Activated B cell treated with CpG ODN at 0.5 μM for 24 hours (primary cell): ENCODE measurements at regions not wholly inside any gene's neighbourhood (a gene's known extent, or its start where the extent isn't known, plus 50 kb on each side); places are given as distances from the start of the nearest gene placed in this dataset.

Experiments used
- ATAC-seq: fragments of 200-7000 bp; cut with Tn5 transposase; one replicate; pipeline ENCODE4 v1.10.0; 2021; ENCODE audit warnings: low read depth, mild to moderate bottlenecking, moderate library complexity
- CTCF ChIA-PET: fragments of 350-600 bp; sonication (Branson Sonifier 250); formaldehyde crosslinking; loops from one replicate; lab custom pipeline; 2021; ENCODE audit warnings: antibody characterized with exemption; lab: Charles Lee
- POLR2A ChIA-PET: fragments of 350-600 bp; sonication (Branson Sonifier 250); formaldehyde crosslinking; loops from one replicate; lab custom pipeline; 2021; ENCODE audit warnings: antibody characterized with exemption; lab: Charles Lee
- DNase-seq: peaks from one replicate; pipeline ENCODE4 v3.0.0; 2022
- H3K27ac Mint-ChIP-seq: one replicate; pipeline ENCODE4 v1.8.0; 2020; ENCODE audit warnings: mixed read lengths
- H3K27me3 Mint-ChIP-seq: one replicate; pipeline ENCODE4 v1.8.0; 2021; ENCODE audit warnings: mixed read lengths
- H3K36me3 Mint-ChIP-seq: one replicate; pipeline ENCODE4 v1.8.0; 2021; ENCODE audit warnings: low read depth, mixed read lengths
- H3K4me1 Mint-ChIP-seq: one replicate; pipeline ENCODE4 v1.8.0; 2021; ENCODE audit warnings: mixed read lengths
- H3K4me3 Mint-ChIP-seq: one replicate; pipeline ENCODE4 v1.8.0; 2020; ENCODE audit warnings: mild to moderate bottlenecking, mixed read lengths
- H3K9me3 Mint-ChIP-seq: one replicate; pipeline ENCODE4 v1.8.0; 2020; ENCODE audit warnings: mixed read lengths
- CTCF ChIP-seq: fragments of 200-600 bp; IDR thresholded peaks from one replicate; pipeline ENCODE4 v1.8.0; 2022; ENCODE audit warnings: antibody characterized with exemption, mild to moderate bottlenecking
- intact Hi-C: fragments of 100-400 bp; cut with micrococcal nuclease; formaldehyde crosslinking; loops from one replicate; pipeline ENCODE4 v1.15.1; 2024

- no peak overlapping the region for H3K27ac Mint-ChIP-seq
- no peak overlapping the region for H3K4me3 Mint-ChIP-seq
- TF ChIP-seq CTCF, result no peak
- ChIA-PET POLR2A (no interaction called here), CTCF (no interaction called here)
- H3K36me3 Mint-ChIP-seq, result no peaks in the 10 kb centered on the region
- intact Hi-C loops, result no loop called here
- H3K4me1 Mint-ChIP-seq, result peaks cover 4% of the 10 kb centered on the region
- ATAC-seq (no peak), DNase-seq (no peak)
- peaks cover 2% of the 10 kb centered on the region for H3K27me3 Mint-ChIP-seq
- H3K9me3 Mint-ChIP-seq, result no peaks in the 10 kb centered on the region
These were observed 103.3 kb upstream of the RBBP8 start for GRCh38 chr18:22829781-22830180.

GRCh38 chr18:22830511-22830910 is 102.6 kb upstream of the RBBP8 start:
- H3K36me3 Mint-ChIP-seq, result no peaks in the 10 kb centered on the region
- H3K9me3 Mint-ChIP-seq, result no peaks in the 10 kb centered on the region
- peaks cover 4% of the 10 kb centered on the region for H3K4me1 Mint-ChIP-seq
- H3K27me3 Mint-ChIP-seq, result peaks cover 2% of the 10 kb centered on the region
- intact Hi-C loops, result no loop called here
- POLR2A ChIA-PET, result no interaction called here
- CTCF ChIA-PET, result no interaction called here
- ATAC-seq, result no peak
- no peak for DNase-seq
- no peak overlapping the region for H3K4me3 Mint-ChIP-seq
- no peak overlapping the region for H3K27ac Mint-ChIP-seq
- no peak for TF ChIP-seq CTCF

GRCh38 chr18:22831441-22831904 is 101.7 kb upstream of the RBBP8 start:
- no peaks in the 10 kb centered on the region for H3K9me3 Mint-ChIP-seq
- intact Hi-C loops, result no loop called here
- H3K27me3 Mint-ChIP-seq, result peaks cover 2% of the 10 kb centered on the region

GRCh38 chr18:22836932-22837331 is 96.2 kb upstream of the RBBP8 start:
- Mint-ChIP-seq H3K36me3 (no peaks in the 10 kb centered on the region), H3K4me3 (no peak overlapping the region), H3K27ac (no peak overlapping the region), H3K27me3 (no peaks in the 10 kb centered on the region), H3K4me1 (peaks cover 3% of the 10 kb centered on the region), H3K9me3 (no peaks in the 10 kb centered on the region)
- ATAC-seq, result no peak
- intact Hi-C loops, result no loop called here
- POLR2A ChIA-PET, result no interaction called here
- no peak for DNase-seq
- CTCF ChIA-PET, result no interaction called here
- TF ChIP-seq CTCF, result no peak

More at GRCh38 chr18:22831441-22831904, 101.7 kb upstream of the RBBP8 start:
- ATAC-seq, result peak; percentile 14
- Mint-ChIP-seq H3K27ac (no peak overlapping the region), H3K36me3 (no peaks in the 10 kb centered on the region), H3K4me1 (peaks cover 4% of the 10 kb centered on the region), H3K4me3 (no peak overlapping the region)
- ChIA-PET POLR2A (no interaction called here), CTCF (interaction anchor here (0.6 kb wide), 1 partner anchor 99 kb away, joined by 3 read pairs; no protein-coding TSS in a partner anchor)
- DNase-seq, result no peak
- TF ChIP-seq CTCF, result no peak

GRCh38 chr18:22838221-22838620 is 94.9 kb upstream of the RBBP8 start:
- ATAC-seq (no peak), DNase-seq (no peak)
- intact Hi-C loops, result no loop called here
- TF ChIP-seq CTCF, result no peak
- H3K4me3 Mint-ChIP-seq, result no peak overlapping the region
- ChIA-PET CTCF (interaction anchor here (0.6 kb wide), 1 partner anchor 145 kb away, joined by 3 read pairs; no protein-coding TSS in a partner anchor), POLR2A (no interaction called here)
- no peaks in the 10 kb centered on the region for H3K9me3 Mint-ChIP-seq
- no peaks in the 10 kb centered on the region for H3K36me3 Mint-ChIP-seq
- peaks cover 3% of the 10 kb centered on the region for H3K4me1 Mint-ChIP-seq
- no peaks in the 10 kb centered on the region for H3K27me3 Mint-ChIP-seq
- no peak overlapping the region for H3K27ac Mint-ChIP-seq
